Uterus (tissue), 2 donors: ENCODE measurements at regions not wholly inside any gene's neighbourhood (a gene's known extent, or its start where the extent isn't known, plus 50 kb on each side); places are given as distances from the start of the nearest gene placed in this dataset.

Source experiments
- POLR2A ChIP-seq, 2 donors: fragments of 450-650 bp; IDR thresholded peaks; one replicate each; pipeline ENCODE4 v1.6.1; 2016; ENCODE audit warnings: antibody characterized with exemption in 2 of 2, mild to moderate bottlenecking in 1 of 2, moderate library complexity in 1 of 2
- TF ChIP-seq, protein P1 (sequence below), 4 experiments: fragments of 200-600 bp in 2 of 4; fragments of 450-650 bp in 2 of 4; sonication (generic) in 2 of 4; IDR thresholded peaks; one replicate each; pipeline ENCODE4 v1.5.1; 2016 to 2019; ENCODE audit warnings: antibody characterized with exemption in 4 of 4, mild to moderate bottlenecking in 2 of 4, moderate library complexity in 1 of 4

DNA sequence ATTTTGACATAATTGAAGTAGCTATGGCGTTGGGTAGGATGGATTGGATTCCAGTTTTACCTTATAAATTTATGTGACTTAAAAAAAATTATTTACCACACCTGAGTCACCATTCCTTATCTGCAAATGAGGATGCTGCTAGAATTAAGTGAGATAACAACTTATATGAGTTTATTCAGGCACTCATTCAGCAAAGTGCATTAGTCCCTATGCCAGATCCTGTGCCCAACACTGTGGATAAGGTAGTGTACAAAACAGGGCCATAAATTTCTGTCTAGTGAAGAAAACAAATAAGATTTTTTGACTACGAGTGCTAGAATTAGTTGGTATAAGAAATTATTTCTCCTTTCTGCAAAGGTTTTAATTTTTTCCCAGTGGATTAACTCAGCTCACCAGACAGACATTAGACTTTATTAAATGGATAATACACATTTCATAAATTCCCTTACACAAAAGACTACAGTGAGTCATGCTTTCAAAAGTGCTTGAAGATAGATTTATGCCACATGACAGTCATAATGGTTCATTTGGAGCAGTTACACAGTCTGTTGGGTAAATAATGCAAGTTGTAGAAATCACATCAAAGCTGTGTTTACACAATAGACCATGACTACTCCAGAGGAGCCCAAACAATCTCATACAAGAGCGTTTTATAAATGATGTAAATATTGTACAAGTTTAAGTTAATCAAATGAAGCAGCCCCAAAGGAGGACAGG, 129.9 kb upstream of the TGFBR2 start:
- no peak for TF ChIP-seq POLR2A (IDR thresholded peaks at IDR 0.05)
- TF ChIP-seq, protein P1, sequence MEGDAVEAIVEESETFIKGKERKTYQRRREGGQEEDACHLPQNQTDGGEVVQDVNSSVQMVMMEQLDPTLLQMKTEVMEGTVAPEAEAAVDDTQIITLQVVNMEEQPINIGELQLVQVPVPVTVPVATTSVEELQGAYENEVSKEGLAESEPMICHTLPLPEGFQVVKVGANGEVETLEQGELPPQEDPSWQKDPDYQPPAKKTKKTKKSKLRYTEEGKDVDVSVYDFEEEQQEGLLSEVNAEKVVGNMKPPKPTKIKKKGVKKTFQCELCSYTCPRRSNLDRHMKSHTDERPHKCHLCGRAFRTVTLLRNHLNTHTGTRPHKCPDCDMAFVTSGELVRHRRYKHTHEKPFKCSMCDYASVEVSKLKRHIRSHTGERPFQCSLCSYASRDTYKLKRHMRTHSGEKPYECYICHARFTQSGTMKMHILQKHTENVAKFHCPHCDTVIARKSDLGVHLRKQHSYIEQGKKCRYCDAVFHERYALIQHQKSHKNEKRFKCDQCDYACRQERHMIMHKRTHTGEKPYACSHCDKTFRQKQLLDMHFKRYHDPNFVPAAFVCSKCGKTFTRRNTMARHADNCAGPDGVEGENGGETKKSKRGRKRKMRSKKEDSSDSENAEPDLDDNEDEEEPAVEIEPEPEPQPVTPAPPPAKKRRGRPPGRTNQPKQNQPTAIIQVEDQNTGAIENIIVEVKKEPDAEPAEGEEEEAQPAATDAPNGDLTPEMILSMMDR (IDR thresholded peaks at IDR 0.05), result no peak
